GM19468 (cell line): ENCODE measurements at regions not wholly inside any gene's neighbourhood (a gene's known extent, or its start where the extent isn't known, plus 50 kb on each side); places are given as distances from the start of the nearest gene placed in this dataset.

Source experiments
- ATAC-seq: cut with Tn5 transposase; IDR thresholded peaks from one replicate; pipeline ENCODE4 v1.9.1; 2021; ENCODE audit warnings: mild to moderate bottlenecking, moderate library complexity, moderate number of reproducible peaks; ENCODE audit not compliant: unreplicated experiment; ENCODE audit errors: extremely low read depth

- no peak for ATAC-seq
Measured at GRCh38 chr9:79256691-79257213, 315.0 kb upstream of the TLE4 start.

- ATAC-seq = no peak
Measured at GRCh38 chr9:79257228-79257781, 314.5 kb upstream of the TLE4 start.

- no peak for ATAC-seq
Measured at GRCh38 chr9:79257790-79258351, 313.9 kb upstream of the TLE4 start.

- ATAC-seq = no peak
Measured at GRCh38 chr9:79259858-79260257, 311.9 kb upstream of the TLE4 start.

- no peak for ATAC-seq
Measured at GRCh38 chr9:79263628-79264027, 308.1 kb upstream of the TLE4 start.

- no peak for ATAC-seq
Measured at GRCh38 chr9:79264041-79264440, 307.7 kb upstream of the TLE4 start.

- no peak for ATAC-seq
Measured at GRCh38 chr9:79264511-79265355, 307.0 kb upstream of the TLE4 start.

GRCh38 chr9:79266986-79267385 lies 304.8 kb upstream of the TLE4 start:
- ATAC-seq = no peak

GRCh38 chr9:79268806-79269205 lies 303.0 kb upstream of the TLE4 start:
- ATAC-seq = no peak

- ATAC-seq = no peak
Measured at GRCh38 chr9:79273311-79273710, 298.5 kb upstream of the TLE4 start.

GRCh38 chr9:79279356-79279755 lies 292.4 kb upstream of the TLE4 start:
- ATAC-seq = no peak

GRCh38 chr9:79280691-79281090 lies 291.1 kb upstream of the TLE4 start:
- no peak for ATAC-seq

- ATAC-seq = no peak
Measured at GRCh38 chr9:79284081-79284480, 287.7 kb upstream of the TLE4 start.

- no peak for ATAC-seq
Measured at GRCh38 chr9:79286992-79287707, 284.6 kb upstream of the TLE4 start.

GRCh38 chr9:79287708-79288290 lies 284.0 kb upstream of the TLE4 start:
- no peak for ATAC-seq

- ATAC-seq = no peak
Measured at GRCh38 chr9:79289856-79290255, 281.9 kb upstream of the TLE4 start.

GRCh38 chr9:79292731-79293280 lies 279.0 kb upstream of the TLE4 start:
- ATAC-seq = no peak

GRCh38 chr9:79300068-79300467 lies 271.7 kb upstream of the TLE4 start:
- ATAC-seq = no peak

GRCh38 chr9:79301085-79301484 lies 270.7 kb upstream of the TLE4 start:
- no peak for ATAC-seq
